HG02642 (cell line): ENCODE measurements at regions not wholly inside any gene's neighbourhood (a gene's known extent, or its start where the extent isn't known, plus 50 kb on each side); places are given as distances from the start of the nearest gene placed in this dataset.

Experiments used
- ATAC-seq: cut with Tn5 transposase; IDR thresholded peaks from one replicate; pipeline ENCODE4 v1.9.1; 2021; ENCODE audit warnings: mild to moderate bottlenecking; ENCODE audit not compliant: unreplicated experiment, poor library complexity

DNA sequence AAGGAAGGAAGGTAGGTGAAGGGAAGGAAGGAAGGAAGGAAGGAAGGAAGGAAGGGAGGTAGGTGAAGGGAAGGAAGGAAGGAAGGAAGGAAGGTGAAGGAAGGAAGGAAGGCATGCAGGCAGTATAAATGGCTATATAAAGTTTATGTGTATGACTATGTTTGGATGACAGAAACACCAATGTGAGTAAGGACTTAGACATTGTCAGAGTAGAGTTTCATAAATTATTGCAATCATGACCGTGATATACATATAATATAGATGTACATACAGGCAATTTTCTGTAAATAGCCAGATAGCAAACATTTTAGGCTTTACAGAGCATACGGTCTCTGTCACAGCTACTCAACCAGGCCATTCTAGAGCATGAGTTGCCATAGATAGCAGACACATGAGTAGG is 133.8 kb upstream of the AKR1E2 start:
- no peak for ATAC-seq

DNA sequence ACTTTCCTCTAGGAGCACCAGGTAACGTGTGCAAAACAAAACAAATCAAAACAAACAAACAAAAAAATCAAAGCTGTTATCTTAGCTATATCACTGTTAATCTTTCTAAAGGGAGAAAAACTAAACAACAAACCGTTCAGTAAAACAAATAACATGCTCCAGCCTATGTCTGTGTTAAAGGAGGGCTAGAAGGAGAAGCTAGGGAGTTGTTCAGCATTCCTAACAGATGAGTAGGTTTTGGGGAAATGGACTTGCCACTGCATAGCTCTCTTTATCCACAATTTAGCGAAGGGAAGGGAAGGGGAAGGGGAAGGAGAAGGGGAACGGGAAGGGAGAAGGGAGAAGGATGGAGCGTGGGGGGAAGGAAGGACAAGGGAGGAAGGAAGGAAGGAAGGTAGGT is 134.2 kb upstream of the AKR1E2 start:
- no peak for ATAC-seq

DNA sequence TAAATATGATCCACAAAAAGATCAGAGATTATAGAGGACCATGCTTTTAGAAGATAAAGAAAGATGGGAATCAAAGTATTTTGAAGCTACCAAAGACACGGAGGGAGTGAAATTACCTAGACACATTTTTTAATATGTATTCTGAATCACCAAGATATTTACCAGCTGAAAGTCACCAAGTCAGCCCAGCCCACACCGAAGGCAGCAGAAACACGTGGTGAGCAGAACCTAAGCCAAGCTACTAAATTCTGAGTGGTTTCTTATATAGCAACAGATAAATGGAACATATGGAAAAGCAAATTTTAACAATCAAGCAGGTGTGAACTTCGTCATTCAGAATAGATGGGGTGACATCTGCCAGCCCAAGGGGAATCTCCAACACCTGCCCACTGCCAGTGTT is 134.7 kb upstream of the AKR1E2 start:
- ATAC-seq = no peak

DNA sequence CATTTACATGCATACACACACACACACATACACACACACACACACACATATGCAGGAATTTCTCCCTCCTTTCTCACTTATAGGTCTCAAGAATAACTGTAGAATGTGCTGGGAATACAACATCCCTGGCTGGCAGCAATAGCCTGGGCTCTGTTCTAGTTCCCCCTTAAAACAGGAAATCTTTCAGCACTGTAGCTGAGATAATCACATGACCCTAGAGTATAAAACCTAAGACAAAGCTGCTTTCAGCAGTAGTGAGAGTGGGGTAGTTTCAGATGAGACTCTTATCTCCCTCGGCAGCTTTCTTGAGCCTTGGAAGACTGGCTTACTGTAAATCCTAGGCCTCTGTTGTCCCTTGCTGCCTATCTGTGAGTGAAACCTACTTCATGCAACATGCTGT is 137.4 kb upstream of the AKR1E2 start:
- ATAC-seq = no peak

DNA sequence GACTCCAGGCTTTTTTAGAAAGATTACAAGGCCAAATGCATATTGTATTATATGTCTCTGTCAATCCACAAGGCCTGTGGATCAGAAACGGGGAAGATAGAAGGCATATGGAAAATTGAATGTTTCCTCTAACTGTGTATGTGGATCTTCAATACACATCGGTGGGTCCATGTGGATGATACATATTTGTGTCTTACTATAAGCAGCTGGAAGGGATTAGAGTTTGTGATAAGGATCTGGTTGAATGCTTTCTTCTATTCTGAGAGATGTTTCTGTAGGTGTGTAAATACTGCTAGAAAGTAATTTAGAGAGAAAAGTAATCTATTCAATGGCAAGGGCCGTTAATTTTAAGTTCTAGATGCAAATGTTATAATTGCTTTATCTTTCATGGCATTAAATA is 137.8 kb upstream of the AKR1E2 start:
- ATAC-seq = no peak

DNA sequence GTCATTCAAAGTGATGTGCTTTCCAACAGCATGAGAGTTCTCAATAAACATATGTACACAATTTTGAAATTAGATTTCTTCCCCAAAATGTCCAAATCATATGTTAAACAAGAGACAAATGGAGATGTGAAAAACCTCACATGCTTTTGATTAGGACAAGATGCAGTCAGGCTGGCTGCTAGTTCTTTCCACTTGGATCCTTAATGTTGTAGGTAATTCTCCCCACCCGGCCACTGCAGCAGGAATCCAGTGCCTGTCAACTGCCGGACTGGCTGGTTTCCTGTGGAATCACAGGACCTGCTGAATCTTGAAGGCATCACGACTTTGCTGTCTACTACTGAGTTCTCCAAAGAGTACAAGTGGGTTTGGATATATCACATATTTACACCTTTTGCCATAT is 138.6 kb upstream of the AKR1E2 start:
- no peak for ATAC-seq

DNA sequence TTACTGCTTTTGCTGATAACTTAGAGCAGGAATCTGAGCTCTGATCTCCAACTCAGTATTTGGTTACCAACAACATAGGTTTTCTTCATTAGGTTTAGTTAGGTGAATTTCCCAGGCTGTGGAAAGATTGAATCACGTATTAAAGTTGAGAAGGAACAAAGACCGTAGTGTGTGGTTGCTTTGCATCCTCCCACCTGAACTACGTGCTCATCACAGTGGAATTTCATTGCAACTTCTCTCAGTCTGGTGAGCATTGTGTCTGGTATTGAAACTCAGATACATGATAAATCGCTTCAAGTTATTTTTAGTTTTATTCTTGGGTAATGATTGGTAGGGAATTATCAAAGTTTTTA is 139.4 kb upstream of the AKR1E2 start:
- ATAC-seq = no peak

DNA sequence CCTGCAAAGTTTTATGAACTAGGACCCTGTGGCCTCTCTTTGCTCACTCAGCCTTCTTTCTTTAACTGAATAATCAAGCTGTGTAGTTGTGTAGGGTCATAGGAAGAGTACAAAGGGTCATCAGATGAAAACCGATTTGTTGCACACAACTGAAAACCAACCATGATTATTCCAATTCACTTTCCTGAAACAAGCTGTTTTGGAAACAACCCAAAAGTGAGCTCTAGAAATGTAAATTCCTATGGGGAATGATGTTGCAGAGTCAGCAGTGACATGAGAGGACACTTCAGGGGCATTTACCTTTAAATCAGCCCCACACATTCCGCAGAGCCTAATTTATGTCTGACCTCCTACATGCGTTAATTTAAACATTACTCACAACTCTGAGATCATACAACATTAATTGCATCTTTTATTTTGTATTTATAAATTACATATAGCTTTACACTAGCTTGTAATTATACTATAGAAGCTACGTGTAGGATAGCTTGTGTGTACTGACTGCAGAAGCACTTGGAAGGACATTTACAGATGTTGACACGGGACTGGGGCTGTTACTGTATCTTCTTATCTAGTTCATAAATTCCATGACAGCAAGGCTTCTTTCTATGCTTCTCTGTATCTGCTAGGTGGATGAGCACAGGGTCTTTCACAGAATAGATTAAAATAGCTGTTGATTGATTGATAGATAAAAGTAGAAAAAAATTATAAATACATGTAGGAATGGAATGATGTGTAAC is 139.9 kb upstream of the AKR1E2 start:
- ATAC-seq = no peak

DNA sequence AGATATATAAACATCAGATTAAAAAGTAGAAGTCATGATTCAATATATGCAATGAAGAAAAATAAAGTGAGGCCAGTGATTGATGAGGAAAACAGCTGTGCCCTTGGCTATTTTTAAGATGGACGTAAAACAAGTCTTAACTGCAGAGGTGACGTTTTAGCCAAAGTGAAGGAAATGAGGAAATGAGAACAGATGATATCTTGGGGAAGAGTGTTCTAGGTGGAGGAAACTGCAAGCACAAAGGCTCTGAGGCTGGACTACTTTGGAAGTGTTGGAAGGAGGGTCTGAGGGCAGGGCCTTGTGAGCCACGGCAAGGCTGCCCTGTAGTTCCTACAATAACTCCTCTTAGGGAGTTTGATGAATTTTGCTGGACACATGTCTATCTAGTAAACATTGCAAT is 140.5 kb upstream of the AKR1E2 start:
- no peak for ATAC-seq

DNA sequence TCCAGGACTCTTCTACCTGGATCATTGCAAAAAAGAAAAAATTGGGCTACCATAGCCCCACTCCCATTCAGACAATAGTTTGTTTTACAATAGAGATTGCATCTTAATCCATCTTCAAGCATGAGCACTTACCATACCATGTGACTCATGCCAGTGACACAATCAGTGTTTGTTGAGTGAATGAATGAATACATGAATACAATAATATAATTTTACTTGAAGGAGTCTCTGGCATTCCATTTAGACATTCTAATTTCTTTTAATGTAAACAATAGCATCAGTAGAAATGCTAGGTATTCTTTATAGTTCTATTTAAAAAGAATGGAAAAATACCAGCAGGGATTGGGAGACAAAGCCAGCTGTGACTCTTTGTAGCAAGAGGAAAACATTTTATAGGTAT is 141.6 kb upstream of the AKR1E2 start:
- ATAC-seq = no peak

DNA sequence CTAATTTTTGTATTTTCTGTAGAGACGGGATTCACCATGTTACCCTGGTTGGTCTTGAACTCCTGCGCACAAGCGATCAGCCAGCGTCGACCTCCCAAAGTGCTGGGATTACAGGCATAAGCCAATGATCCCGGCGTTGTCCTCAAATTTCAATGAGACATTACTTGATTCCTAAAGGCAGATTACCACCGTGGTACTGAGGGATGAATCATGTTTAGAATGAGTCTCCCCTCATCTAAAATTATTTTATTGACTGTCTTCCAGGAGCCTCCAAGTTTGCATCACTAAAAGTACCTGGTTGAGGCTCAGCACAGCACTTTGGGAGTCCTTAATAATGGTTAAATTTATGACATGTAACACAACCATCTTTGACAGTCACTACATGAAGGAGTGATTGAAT is 142.2 kb upstream of the AKR1E2 start:
- no peak for ATAC-seq

DNA sequence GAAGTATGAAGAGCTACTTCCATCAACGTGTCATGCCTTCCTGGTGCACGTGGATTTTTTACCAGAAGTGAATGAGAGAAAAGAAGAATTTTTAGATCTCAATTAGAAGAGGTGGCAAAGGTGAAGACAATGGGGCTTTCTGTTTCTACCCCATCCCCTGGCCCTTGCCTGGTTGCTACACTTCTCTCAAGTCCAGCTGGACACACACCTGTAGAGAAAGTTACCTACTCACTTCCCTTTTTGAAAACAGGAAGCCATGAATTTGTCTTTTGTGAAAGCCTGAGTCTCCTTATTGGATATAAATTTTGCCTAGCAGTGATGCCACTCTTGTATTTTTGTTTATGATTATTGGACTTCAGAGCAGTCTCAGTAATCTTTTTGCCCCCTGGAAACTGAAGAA is 142.9 kb upstream of the AKR1E2 start:
- no peak for ATAC-seq

DNA sequence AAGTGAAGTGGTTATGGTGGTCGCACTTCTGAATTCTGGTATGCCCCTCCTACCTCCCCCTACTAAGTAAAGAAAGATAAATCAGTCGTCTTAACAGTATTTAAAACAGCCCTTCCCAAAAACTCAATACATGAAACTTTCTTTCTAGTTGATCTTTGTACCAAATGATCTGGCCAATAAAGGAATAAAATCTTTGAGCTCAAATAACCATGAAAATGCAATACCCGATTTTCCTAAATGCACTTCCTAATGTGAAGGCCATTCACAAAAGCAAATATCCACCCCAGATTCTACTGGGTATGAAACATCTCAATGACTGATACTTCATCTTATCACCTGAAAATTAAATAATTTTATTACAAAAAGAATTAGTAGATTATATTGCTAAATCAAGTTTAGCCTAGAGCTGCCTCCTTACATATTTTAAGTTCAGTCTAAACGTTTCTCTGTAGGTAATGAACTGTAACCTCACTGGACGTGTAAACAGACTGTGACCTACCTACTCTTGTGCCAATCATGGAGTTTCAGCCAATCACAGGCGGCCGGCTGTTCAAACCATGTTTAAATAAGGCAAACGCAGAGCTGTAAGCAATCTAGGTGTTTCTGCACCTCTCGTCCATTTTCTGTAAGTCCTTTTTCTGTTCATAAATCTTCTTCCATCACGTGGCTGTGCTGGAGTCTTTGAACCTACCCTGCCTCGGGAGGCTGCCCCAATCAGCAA is 146.9 kb upstream of the AKR1E2 start:
- no peak for ATAC-seq

DNA sequence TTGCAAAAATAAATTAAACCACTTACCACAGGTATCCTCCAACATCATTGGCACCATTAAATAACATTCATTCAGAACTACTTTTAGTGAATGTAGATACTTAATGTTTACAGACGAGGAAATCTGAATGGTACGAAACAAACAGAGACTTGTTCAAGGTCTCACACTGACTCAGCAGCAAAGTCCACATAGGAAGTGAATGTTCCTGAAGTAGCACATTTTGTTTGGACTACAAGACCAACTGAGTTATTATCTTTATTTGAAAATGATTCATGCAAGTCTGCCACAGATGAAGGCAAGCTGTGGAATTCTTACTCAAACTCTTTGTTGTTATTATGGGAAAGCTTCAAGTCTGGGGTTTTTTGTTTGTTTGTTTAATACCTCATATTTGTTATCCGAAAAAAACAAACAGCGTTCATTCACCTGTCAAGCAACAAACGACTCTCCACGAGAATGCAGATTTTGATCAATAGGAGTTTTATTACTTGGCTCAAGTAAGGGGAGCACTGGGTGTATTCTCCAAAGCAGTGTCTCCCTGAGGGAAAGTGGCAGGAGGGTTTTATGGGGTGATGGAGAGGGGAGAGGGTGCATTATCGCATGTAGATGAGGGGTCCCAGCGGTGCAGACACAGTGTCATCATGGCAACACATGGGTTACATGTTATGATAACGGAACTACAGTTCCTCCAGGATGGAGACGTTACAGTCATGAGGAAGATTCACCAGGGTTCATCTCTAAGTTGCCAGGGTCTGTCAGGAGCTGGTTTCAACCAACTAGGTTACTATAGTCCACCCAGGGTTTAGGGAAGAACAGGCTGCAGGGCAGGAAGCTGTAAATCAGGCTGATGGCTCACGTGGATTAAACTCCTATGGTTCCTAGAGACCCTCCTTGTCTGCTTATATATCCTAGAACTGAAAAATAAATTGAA is 147.7 kb upstream of the AKR1E2 start:
- ATAC-seq = no peak

DNA sequence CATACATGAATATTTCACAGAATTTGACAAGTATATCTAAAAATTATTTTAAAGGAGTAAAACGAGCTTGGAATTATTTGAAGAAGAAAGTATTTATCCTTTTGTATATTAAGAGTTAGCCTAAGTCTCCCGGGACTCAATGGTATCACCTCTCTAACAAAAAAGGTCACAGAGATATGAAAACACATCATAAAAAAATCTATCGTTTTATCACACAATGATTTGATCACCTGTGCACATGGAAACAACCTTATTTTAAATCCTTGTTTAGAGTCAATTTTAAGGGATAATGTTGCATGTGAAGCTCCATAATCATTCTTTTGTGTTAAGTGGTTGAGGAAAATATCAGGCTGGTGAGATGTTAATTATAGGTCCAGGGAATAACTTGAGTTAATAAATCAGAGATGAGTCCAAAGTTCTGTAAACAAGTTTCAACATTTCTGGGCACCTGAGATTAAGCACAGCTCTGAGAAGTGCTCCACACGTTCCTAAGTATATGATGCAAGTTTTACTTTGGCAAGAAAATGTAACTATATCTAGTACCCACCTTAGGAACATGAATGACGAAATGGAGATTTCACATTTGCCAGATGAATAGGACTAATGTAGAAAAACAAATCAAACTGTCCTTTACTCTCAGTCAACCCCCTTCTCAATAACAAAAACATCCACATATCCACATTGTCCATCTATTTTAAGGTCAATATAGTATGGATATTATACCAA is 148.5 kb upstream of the AKR1E2 start:
- ATAC-seq = no peak

DNA sequence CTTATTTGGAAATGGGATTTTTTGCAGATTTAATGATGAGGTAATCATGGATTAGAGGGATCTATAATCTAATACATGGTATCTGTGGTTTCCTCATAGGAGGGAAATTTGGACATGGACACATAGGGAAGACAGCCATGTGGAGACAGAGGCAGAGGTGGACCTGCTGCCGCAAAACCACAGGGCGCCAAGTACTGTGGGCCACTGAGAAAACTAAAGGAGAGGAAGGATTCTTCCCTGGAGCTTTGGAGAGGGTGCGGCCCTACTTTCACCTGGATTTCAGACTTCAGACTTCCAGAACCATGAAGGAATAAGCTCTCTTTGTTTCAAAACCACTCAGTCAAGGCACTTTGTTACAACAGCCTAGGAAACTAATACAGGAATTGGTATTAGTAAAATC is 149.4 kb upstream of the AKR1E2 start:
- no peak for ATAC-seq

DNA sequence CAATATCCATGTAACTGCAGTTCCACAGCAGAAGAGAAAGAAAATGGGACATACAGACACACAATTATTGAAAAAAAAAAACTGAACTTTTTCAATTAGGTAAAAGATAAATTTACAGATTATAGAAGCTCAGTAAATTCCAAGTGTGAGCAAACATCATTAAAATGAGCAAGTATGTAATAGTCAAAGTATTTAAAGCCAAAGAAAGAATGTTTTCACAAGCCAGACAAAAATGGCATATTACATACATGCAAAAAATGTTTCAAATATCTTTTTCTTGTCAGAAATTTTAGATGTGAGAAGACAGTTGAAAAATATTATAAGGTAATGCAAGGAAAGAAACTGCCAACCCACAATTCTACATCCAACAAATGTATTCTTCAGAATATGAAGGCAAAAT is 150.2 kb upstream of the AKR1E2 start:
- ATAC-seq = no peak

DNA sequence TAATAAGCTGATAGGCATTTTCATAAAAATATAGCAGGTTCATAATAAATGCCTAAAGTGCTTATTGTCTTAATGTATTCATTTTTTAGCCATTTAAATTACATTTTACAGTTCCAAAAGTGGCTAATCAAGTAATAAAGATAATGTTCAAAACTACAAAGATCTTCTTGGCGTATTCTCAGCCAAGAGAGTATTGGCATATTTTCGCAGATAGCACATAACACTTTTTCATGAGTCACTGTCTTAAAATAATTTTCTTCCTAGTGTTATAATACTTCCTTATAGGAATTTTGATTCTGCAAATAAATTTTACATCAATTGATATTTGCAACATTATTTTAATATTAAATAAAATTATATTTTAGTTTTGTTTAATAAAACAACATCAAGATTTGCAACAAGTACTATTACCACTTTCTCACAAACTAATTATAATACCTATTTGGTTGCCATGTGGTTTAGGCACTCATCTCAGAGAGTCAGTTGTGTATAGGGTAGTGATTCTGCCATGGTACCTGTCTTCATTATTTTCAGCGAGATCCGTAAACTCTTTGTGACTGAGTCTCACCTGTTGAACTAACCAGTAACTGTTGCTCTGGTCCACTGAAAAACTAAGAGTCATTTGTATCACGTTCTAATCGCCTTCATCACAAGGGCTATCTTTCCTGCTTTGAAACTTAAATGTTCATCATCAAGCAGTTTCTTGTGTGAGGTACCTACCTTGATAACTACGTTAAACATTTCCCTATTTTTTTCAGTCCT is 152.5 kb upstream of the AKR1E2 start:
- ATAC-seq = no peak

DNA sequence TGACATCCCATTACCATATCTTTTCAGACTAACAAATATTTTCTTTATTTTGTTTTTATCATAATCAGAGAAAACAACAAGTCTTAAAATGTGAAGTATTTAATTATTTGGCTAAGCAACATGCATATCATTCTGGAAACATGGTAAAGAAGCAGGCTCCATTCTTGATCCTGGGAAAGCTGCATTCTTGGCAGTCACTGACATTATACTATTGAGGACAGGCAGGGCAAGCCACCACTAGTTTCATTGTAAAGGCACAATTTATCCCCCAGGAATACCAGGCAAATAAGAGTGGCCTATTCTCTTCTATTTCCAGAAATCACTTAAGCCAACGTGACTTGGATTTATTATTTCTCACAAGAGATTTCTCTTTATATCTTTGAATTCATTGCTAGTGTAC is 153.8 kb upstream of the AKR1E2 start:
- ATAC-seq = no peak
